Osteocyte (in vitro differentiated cells): ENCODE measurements at regions not wholly inside any gene's neighbourhood (a gene's known extent, or its start where the extent isn't known, plus 50 kb on each side); places are given as distances from the start of the nearest gene placed in this dataset.

Experiments used
- DNase-seq: peaks from one replicate; pipeline ENCODE4 v3.0.0; 2021; ENCODE audit warnings: mixed read lengths; ENCODE audit not compliant: unreplicated experiment; ENCODE audit errors: extremely low spot score
- H3K27ac Mint-ChIP-seq: one replicate; pipeline ENCODE4 v1.8.0; 2021; ENCODE audit warnings: mild to moderate bottlenecking, mixed read lengths; ENCODE audit not compliant: unreplicated experiment
- H3K27me3 Mint-ChIP-seq: one replicate; pipeline ENCODE4 v1.8.0; 2021; ENCODE audit warnings: mixed read lengths; ENCODE audit not compliant: unreplicated experiment
- H3K36me3 Mint-ChIP-seq: one replicate; pipeline ENCODE4 v1.8.0; 2021; ENCODE audit warnings: mixed read lengths; ENCODE audit not compliant: unreplicated experiment
- H3K4me1 Mint-ChIP-seq: one replicate; pipeline ENCODE4 v1.8.0; 2021; ENCODE audit warnings: mixed read lengths; ENCODE audit not compliant: unreplicated experiment
- H3K4me3 Mint-ChIP-seq: one replicate; pipeline ENCODE4 v1.8.0; 2021; ENCODE audit warnings: mild to moderate bottlenecking, moderate library complexity, mixed read lengths; ENCODE audit not compliant: unreplicated experiment
- H3K9me3 Mint-ChIP-seq: one replicate; pipeline ENCODE4 v1.8.0; 2021; ENCODE audit warnings: mixed read lengths; ENCODE audit not compliant: unreplicated experiment
- CTCF ChIP-seq: fragments of 200-600 bp; sonication (generic); IDR thresholded peaks from 2 replicates; pipeline ENCODE4 v1.5.0; 2021; ENCODE audit warnings: antibody characterized with exemption, mild to moderate bottlenecking, moderate library complexity

DNA sequence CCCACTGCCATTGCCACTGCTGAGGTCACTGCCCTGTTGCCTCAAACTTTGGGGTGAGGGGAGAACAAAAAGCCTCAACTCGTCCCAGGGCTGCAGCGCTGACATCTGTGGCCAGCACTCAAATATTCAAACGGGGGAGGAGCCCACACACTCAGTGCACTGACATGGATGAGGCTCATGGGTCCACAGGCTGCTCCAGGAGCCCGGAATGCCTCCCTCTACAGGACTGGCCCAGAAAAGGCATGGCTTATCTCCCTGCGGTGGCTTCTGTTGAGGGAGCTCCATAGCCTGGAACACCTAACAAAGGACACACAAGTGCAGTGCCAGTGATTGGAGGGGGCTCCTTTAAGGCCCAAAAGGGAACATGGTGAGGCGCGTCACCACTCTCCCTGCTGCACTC is 341.1 kb upstream of the LUZP2 start:
- H3K27ac Mint-ChIP-seq = no peak overlapping the region
- H3K36me3 Mint-ChIP-seq = no peaks in the 10 kb centered on the region
- no peak for DNase-seq
- H3K4me3 Mint-ChIP-seq = no peak overlapping the region
- no peaks in the 10 kb centered on the region for H3K9me3 Mint-ChIP-seq
- TF ChIP-seq CTCF = no peak
- H3K4me1 Mint-ChIP-seq = peaks cover 6% of the 10 kb centered on the region
- H3K27me3 Mint-ChIP-seq = no peaks in the 10 kb centered on the region

- no peaks in the 10 kb centered on the region for H3K36me3 Mint-ChIP-seq
- H3K4me1 Mint-ChIP-seq = peaks cover 6% of the 10 kb centered on the region
- no peak overlapping the region for H3K4me3 Mint-ChIP-seq
Measured at GRCh38 chr11:24157316-24157715, 339.5 kb upstream of the LUZP2 start.

GRCh38 chr11:24161587-24161986 is 335.3 kb upstream of the LUZP2 start:
- H3K9me3 Mint-ChIP-seq = no peaks in the 10 kb centered on the region
- H3K36me3 Mint-ChIP-seq = no peaks in the 10 kb centered on the region

More at GRCh38 chr11:24157316-24157715, 339.5 kb upstream of the LUZP2 start:
- Mint-ChIP-seq H3K27ac (no peak overlapping the region), H3K27me3 (no peaks in the 10 kb centered on the region), H3K9me3 (no peaks in the 10 kb centered on the region)
- no peak for DNase-seq
- no peak for TF ChIP-seq CTCF

GRCh38 chr11:24163146-24163545 is 333.7 kb upstream of the LUZP2 start:
- Mint-ChIP-seq H3K27me3 (no peaks in the 10 kb centered on the region), H3K9me3 (no peaks in the 10 kb centered on the region), H3K4me3 (no peak overlapping the region), H3K36me3 (no peaks in the 10 kb centered on the region), H3K27ac (no peak overlapping the region), H3K4me1 (no peaks in the 10 kb centered on the region)
- TF ChIP-seq CTCF = no peak
- no peak for DNase-seq

More at GRCh38 chr11:24161587-24161986, 335.3 kb upstream of the LUZP2 start:
- Mint-ChIP-seq H3K27me3 (no peaks in the 10 kb centered on the region), H3K4me3 (no peak overlapping the region), H3K27ac (no peak overlapping the region), H3K4me1 (no peaks in the 10 kb centered on the region)
- no peak for DNase-seq
- TF ChIP-seq CTCF = no peak

GRCh38 chr11:24163841-24164240 is 333.0 kb upstream of the LUZP2 start:
- H3K4me3 Mint-ChIP-seq = no peak overlapping the region
- no peak overlapping the region for H3K27ac Mint-ChIP-seq
- no peaks in the 10 kb centered on the region for H3K9me3 Mint-ChIP-seq
- H3K27me3 Mint-ChIP-seq = no peaks in the 10 kb centered on the region
- no peak for TF ChIP-seq CTCF
- no peak for DNase-seq
- no peaks in the 10 kb centered on the region for H3K36me3 Mint-ChIP-seq
- no peaks in the 10 kb centered on the region for H3K4me1 Mint-ChIP-seq
